ENCODE measurements at regions not wholly inside any gene's neighbourhood (a gene's known extent, or its start where the extent isn't known, plus 50 kb on each side); places are given as distances from the start of the nearest gene placed in this dataset.

DNA sequence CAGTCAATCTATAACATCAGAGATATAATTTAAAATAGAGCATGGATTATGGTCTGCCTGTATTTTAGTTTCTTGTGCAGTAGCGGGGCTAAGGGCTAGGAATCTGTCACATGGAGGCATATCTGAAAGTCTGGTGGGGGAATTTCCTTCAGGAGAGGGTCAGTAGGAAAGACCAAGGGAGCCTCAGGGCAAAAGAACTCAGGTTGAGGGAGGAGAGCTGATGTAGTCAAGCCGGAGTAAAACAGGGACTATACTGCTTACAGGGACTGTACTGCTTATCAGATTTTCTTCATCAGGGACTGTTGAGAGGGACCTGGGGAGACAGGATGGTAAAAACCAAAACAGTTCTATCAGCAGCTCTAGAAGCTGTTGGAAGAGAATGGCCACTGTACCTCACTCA lies 82.0 kb upstream of the CPM start:
- no peak for TF ChIP-seq TOX (CRISPR knock-in tag; IDR thresholded peaks at IDR 0.05; ENCODE audit: borderline replicate concordance)
- TF ChIP-seq ZC3H10 (CRISPR knock-in tag; IDR thresholded peaks at IDR 0.05): no peak
- TF ChIP-seq, protein P1, sequence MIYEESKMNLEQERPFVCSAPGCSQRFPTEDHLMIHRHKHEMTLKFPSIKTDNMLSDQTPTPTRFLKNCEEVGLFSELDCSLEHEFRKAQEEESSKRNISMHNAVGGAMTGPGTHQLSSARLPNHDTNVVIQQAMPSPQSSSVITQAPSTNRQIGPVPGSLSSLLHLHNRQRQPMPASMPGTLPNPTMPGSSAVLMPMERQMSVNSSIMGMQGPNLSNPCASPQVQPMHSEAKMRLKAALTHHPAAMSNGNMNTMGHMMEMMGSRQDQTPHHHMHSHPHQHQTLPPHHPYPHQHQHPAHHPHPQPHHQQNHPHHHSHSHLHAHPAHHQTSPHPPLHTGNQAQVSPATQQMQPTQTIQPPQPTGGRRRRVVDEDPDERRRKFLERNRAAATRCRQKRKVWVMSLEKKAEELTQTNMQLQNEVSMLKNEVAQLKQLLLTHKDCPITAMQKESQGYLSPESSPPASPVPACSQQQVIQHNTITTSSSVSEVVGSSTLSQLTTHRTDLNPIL (CRISPR knock-in tag; IDR thresholded peaks at IDR 0.05; ENCODE audit: low read depth): no peak
- no peak for TF ChIP-seq CSDC2 (CRISPR knock-in tag; IDR thresholded peaks at IDR 0.05)
- TF ChIP-seq, protein P2, sequence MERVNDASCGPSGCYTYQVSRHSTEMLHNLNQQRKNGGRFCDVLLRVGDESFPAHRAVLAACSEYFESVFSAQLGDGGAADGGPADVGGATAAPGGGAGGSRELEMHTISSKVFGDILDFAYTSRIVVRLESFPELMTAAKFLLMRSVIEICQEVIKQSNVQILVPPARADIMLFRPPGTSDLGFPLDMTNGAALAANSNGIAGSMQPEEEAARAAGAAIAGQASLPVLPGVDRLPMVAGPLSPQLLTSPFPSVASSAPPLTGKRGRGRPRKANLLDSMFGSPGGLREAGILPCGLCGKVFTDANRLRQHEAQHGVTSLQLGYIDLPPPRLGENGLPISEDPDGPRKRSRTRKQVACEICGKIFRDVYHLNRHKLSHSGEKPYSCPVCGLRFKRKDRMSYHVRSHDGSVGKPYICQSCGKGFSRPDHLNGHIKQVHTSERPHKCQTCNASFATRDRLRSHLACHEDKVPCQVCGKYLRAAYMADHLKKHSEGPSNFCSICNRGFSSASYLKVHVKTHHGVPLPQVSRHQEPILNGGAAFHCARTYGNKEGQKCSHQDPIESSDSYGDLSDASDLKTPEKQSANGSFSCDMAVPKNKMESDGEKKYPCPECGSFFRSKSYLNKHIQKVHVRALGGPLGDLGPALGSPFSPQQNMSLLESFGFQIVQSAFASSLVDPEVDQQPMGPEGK (CRISPR knock-in tag; IDR thresholded peaks at IDR 0.05; ENCODE audit: borderline replicate concordance): no peak
- TF ChIP-seq PPARA (CRISPR knock-in tag; IDR thresholded peaks at IDR 0.05; ENCODE audit: borderline replicate concordance): no peak
- TF ChIP-seq ARNTL (CRISPR knock-in tag; IDR thresholded peaks at IDR 0.05; ENCODE audit: borderline replicate concordance, low read depth): no peak
- no peak for TF ChIP-seq ISL1 (CRISPR knock-in tag; IDR thresholded peaks at IDR 0.05)
- no peak for TF ChIP-seq ZNF70 (CRISPR knock-in tag; IDR thresholded peaks at IDR 0.05)
- no peak for TF ChIP-seq ZFP3 (CRISPR knock-in tag; IDR thresholded peaks at IDR 0.05)
- no peak for TF ChIP-seq GLIS3 (CRISPR knock-in tag; IDR thresholded peaks at IDR 0.05)
- no peak for TF ChIP-seq ESRRG (CRISPR knock-in tag; IDR thresholded peaks at IDR 0.05)
- no peak for TF ChIP-seq BACH2 (CRISPR knock-in tag; IDR thresholded peaks at IDR 0.05; ENCODE audit: borderline replicate concordance)
